Heart right ventricle (tissue), 16 donors: ENCODE measurements at regions not wholly inside any gene's neighbourhood (a gene's known extent, or its start where the extent isn't known, plus 50 kb on each side); places are given as distances from the start of the nearest gene placed in this dataset.

ENCODE experiments used
- ATAC-seq, 8 donors: fragments of 200-7000 bp; cut with Tn5 transposase; one replicate each; pipeline ENCODE4 v1.9.1; 2020; ENCODE audit warnings: mild to moderate bottlenecking in 8 of 8, moderate library complexity in 8 of 8, moderate number of reproducible peaks in 1 of 8
- DNase-seq, 2 donors: peaks; one replicate each; pipeline ENCODE4 v3.0.0-alpha.2; 2020
- H3K27ac ChIP-seq, 10 donors: fragments of 200-600 bp; sonication (generic) in 2 of 10; one replicate each; pipeline versions ENCODE4 v1.5.0 to v1.8.0; 2020 to 2022; ENCODE audit warnings: mild to moderate bottlenecking in 3 of 10
- H3K27me3 ChIP-seq, 7 donors: fragments of 200-600 bp; one replicate each; pipeline ENCODE4 v1.8.0; 2021 to 2022; ENCODE audit warnings: mild to moderate bottlenecking in 2 of 7
- H3K36me3 ChIP-seq, 9 donors: fragments of 200-600 bp; sonication (generic) in 1 of 9; one replicate each; pipeline versions ENCODE4 v1.5.0 to v1.8.0; 2020 to 2022; ENCODE audit warnings: mild to moderate bottlenecking in 2 of 9
- H3K4me1 ChIP-seq, 9 donors: fragments of 200-600 bp; sonication (generic) in 1 of 9; one replicate each; pipeline versions ENCODE4 v1.5.0 to v1.8.0; 2020 to 2022; ENCODE audit warnings: mild to moderate bottlenecking in 4 of 9
- H3K4me3 ChIP-seq, 10 donors: fragments of 200-600 bp; sonication (generic) in 2 of 10; one replicate each; pipeline versions ENCODE4 v1.5.0 to v1.8.0; 2020 to 2022; ENCODE audit warnings: mild to moderate bottlenecking in 7 of 10, moderate library complexity in 2 of 10
- H3K9me3 ChIP-seq, 11 donors: fragments of 200-600 bp in 10 of 11; sonication (generic) in 2 of 11; one replicate each; pipeline versions ENCODE4 v1.5.0 to v1.8.0; 2013 to 2022; ENCODE audit warnings: mild to moderate bottlenecking in 2 of 11, control low read depth in 1 of 11, moderate library complexity in 1 of 11
- WGBS, 2 donors: extraction: QIAGEN DNeasy Blood & Tissue Kit; methylation state at CpG; one replicate each; pipeline ENCODE4 v1.1.7; 2013; ENCODE audit warnings: inconsistent platforms in 1 of 2; 5-methylcytosine and 5-hydroxymethylcytosine counted together
- intact Hi-C, 10 donors: fragments of 100-400 bp; cut with DNase I; formaldehyde crosslinking; loops; one replicate each; pipeline versions ENCODE4 v1.11.1 to v1.14.2; 2022
- TF ChIP-seq, protein P1 (sequence below), 9 donors: fragments of 200-600 bp; sonication (generic) in 2 of 9; IDR thresholded peaks; one replicate each; pipeline versions ENCODE4 v1.5.0 to v1.8.0; 2021 to 2022; ENCODE audit warnings: antibody characterized with exemption in 9 of 9, mild to moderate bottlenecking in 5 of 9, moderate library complexity in 1 of 9
- donor health status: Arrhythmogenic right ventricular cardiomyopathy.
- donor health status: ischemic (EF 13 %, LVEDD 7.1; RV severe dilation, severe dysfunction).
- donor health status: healthy with polysubstance abuse.
- donor health status: DM: no; HTN: yes; CAD: no.
- donor health status: DM: no; HTN: no; CAD: no.
- donor health status: ischemic (EF 25% LVEDD 6.9; RV normal size, moderate dysfunction).
- donor health status: ischemic (EF 25% LVEDD 5.7; RV mildly dilated, moderate dysfunction).
- donor health status: healthy.
- donor health status: DM: yes; HTN: yes; CAD: no.
- donor health status: Ischemic cardiomyopathy.
- donor health status: ischemic (EF 35%, LVEDD 5.7; RV mildly dilated, moderate dysfunction).
- donor health status: nonischemic (EF 11% LVEDD 7.7; RV severe dilation, severe dysfunction).
- donor health status: DM: yes; HTN: yes; CAD: no.
- donor health status: PGD.
- donor health status: ischemic (EF 29% LVEDD 5.4; RV normal size, mild dysfunction).
- donor health status: nonischemic (EF 23%, LVEDD 6.1; RV moderate dilation, normal function).

DNA sequence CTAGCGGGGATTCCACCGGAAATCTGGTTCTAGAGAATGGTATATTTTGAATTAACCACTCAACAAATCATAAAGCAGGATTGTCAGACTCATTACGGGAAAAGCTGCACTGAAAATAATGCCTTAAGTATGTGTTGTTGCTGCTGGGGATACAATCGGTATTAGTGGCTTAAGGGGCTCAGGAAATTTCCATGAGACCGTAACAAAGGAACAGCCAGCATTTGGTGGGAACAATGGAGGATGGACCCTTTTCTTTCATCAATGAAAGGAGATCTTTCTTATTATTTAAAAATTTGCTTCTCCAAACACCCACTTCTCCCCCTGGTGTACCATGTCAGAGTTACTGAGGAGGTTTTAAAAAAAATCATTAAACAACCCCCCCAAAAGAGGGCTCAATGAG, 342.6 kb upstream of the ZFHX3 start:
- H3K4me1 ChIP-seq = no peaks in the 10 kb centered on the region
- DNase-seq (no peak), ATAC-seq (no peak)
- no peaks in the 10 kb centered on the region for H3K9me3 ChIP-seq
- no peak overlapping the region for H3K4me3 ChIP-seq
- 96 to 98% methylated on average over 5 of the region's 5 CpGs for WGBS, 2 donors
- intact Hi-C loops = no loop called here
- no peaks in the 10 kb centered on the region for H3K36me3 ChIP-seq
- TF ChIP-seq, protein P1, sequence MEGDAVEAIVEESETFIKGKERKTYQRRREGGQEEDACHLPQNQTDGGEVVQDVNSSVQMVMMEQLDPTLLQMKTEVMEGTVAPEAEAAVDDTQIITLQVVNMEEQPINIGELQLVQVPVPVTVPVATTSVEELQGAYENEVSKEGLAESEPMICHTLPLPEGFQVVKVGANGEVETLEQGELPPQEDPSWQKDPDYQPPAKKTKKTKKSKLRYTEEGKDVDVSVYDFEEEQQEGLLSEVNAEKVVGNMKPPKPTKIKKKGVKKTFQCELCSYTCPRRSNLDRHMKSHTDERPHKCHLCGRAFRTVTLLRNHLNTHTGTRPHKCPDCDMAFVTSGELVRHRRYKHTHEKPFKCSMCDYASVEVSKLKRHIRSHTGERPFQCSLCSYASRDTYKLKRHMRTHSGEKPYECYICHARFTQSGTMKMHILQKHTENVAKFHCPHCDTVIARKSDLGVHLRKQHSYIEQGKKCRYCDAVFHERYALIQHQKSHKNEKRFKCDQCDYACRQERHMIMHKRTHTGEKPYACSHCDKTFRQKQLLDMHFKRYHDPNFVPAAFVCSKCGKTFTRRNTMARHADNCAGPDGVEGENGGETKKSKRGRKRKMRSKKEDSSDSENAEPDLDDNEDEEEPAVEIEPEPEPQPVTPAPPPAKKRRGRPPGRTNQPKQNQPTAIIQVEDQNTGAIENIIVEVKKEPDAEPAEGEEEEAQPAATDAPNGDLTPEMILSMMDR (IDR thresholded peaks at IDR 0.05) = no peak
- H3K27me3 ChIP-seq = peaks cover 0 to 5% (median 0%) of the 10 kb centered on the region in 7 donors
- H3K27ac ChIP-seq = no peak overlapping the region

DNA sequence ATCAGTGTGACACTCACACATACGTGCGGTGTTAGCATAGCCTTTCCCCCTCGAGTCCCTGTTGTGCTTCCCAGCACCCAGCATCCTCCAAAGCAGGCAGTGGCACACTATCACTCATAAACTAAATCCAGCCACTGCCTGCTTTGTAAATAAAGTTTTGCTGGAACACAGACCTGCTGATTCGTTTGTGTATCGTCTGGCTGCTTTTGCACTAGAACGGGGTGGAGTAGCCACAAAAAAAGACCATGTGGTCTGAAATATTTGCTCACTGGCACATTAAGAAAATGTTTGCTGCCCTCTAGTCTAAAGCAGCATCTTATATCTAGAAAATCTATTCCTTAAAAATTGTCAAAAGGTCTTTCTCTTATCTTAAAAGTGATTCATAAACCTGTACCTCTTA, 341.2 kb upstream of the ZFHX3 start:
- whole genome bisulfite sequencing, 2 donors = 81 to 83% methylated on average over 6 of the region's 6 CpGs

DNA sequence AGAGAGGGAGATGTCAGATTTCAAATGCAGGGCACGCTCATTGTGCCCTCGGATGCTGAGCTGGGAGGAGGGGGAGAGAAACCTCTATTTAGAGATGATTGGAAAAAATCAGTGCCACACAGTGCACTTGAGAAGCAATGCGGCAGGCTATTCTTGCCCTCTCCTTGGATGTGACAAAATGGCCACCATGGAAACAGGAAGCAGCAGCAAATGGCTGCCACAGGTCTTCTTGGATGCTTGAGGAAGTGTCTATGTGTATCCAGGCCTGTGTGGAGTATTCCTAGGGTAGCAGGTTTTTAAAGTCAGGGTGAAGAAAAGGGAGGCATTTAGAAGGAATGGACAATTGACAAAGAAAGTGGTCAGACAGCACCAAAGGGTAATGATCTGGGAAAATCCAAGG, 340.1 kb upstream of the ZFHX3 start:
- DNase-seq = no peak
- H3K4me3 ChIP-seq = no peak overlapping the region
- H3K9me3 ChIP-seq = no peaks in the 10 kb centered on the region
- H3K27me3 ChIP-seq = peaks cover 0 to 5% (median 0%) of the 10 kb centered on the region in 7 donors
- no peak overlapping the region for H3K27ac ChIP-seq
- no peaks in the 10 kb centered on the region for H3K4me1 ChIP-seq
- intact Hi-C loops = no loop called here
- no peaks in the 10 kb centered on the region for H3K36me3 ChIP-seq
- no peak for ATAC-seq
- 97 to 100% methylated on average over 3 of the region's 3 CpGs for WGBS, 2 donors
- TF ChIP-seq, protein P1 (IDR thresholded peaks at IDR 0.05) = no peak

More for the DNA sequence above, 341.2 kb upstream of the ZFHX3 start:
- ATAC-seq (no peak), DNase-seq (no peak)
- H3K9me3 ChIP-seq = no peaks in the 10 kb centered on the region
- H3K27ac ChIP-seq = no peak overlapping the region
- intact Hi-C loops = no loop called here
- no peaks in the 10 kb centered on the region for H3K4me1 ChIP-seq
- H3K4me3 ChIP-seq = no peak overlapping the region
- peaks cover 0 to 5% (median 0%) of the 10 kb centered on the region in 7 donors for H3K27me3 ChIP-seq
- TF ChIP-seq, protein P1 (IDR thresholded peaks at IDR 0.05) = no peak
- H3K36me3 ChIP-seq = no peaks in the 10 kb centered on the region

DNA sequence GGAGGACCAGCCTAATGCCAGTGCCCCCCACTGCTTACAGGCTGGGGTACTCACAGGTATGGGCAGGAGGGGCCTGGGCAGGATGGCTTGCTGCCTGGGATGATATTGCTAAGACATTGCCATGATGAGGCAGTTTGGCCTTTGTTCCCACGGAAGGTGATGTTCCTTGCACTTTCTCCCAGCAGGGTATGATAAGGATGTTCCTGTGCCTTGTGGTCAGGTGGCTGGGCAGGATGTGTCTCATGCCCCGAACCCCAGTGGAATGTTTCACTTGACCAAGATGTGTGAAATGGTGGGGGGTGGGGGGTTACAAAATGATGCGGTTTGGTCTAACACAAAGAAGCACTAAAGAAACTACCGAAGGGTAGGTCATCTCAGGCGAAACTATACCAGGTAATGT, 337.8 kb upstream of the ZFHX3 start:
- Histone ChIP-seq H3K4me1 (no peaks in the 10 kb centered on the region), H3K9me3 (no peaks in the 10 kb centered on the region), H3K27me3 (peaks cover 0 to 5% (median 0%) of the 10 kb centered on the region in 7 donors), H3K4me3 (no peak overlapping the region), H3K36me3 (no peaks in the 10 kb centered on the region), H3K27ac (no peak overlapping the region)
- TF ChIP-seq, protein P1 (IDR thresholded peaks at IDR 0.05) = no peak
- ATAC-seq = no peak
- 78 to 81% methylated on average over 5 of the region's 5 CpGs for WGBS, 2 donors
- intact Hi-C loops = no loop called here
- DNase-seq = no peak
